ENCODE measurements at regions not wholly inside any gene's neighbourhood (a gene's known extent, or its start where the extent isn't known, plus 50 kb on each side); places are given as distances from the start of the nearest gene placed in this dataset.

GRCh38 chr10:88065383-88066049 lies 202.1 kb downstream of the PTEN start:
- TF ChIP-seq MAX (IDR thresholded peaks at IDR 0.05; ENCODE audit: low read depth, low read length): no peak
- no peak for TF ChIP-seq CTCF (IDR thresholded peaks at IDR 0.05; ENCODE audit: low read depth, low read length)
- TF ChIP-seq POLR2A (IDR thresholded peaks at IDR 0.05; ENCODE audit: extremely low read depth, insufficient read length): no peak
- TF ChIP-seq MYC (IDR thresholded peaks at IDR 0.05; ENCODE audit: low read depth, low read length): no peak
- H3K4me3 ChIP-seq (ENCODE audit: low read depth, low read length): no peak overlapping the region
- DNase-seq (ENCODE audit: low read depth): peak; percentile 57

GRCh38 chr10:88066319-88066718 lies 202.9 kb downstream of the PTEN start:
- DNase-seq (ENCODE audit: low read depth): peak; percentile 54
- TF ChIP-seq MYC (IDR thresholded peaks at IDR 0.05; ENCODE audit: low read depth, low read length) (no peak), POLR2A (IDR thresholded peaks at IDR 0.05; ENCODE audit: extremely low read depth, insufficient read length) (no peak), MAX (IDR thresholded peaks at IDR 0.05; ENCODE audit: low read depth, low read length) (no peak), CTCF (IDR thresholded peaks at IDR 0.05; ENCODE audit: low read depth, low read length) (no peak)
- no peak overlapping the region for H3K4me3 ChIP-seq (ENCODE audit: low read depth, low read length)

GRCh38 chr10:88066876-88067275 lies 203.5 kb downstream of the PTEN start:
- TF ChIP-seq MAX (IDR thresholded peaks at IDR 0.05; ENCODE audit: low read depth, low read length) (no peak), CTCF (IDR thresholded peaks at IDR 0.05; ENCODE audit: low read depth, low read length) (no peak), POLR2A (IDR thresholded peaks at IDR 0.05; ENCODE audit: extremely low read depth, insufficient read length) (no peak), MYC (IDR thresholded peaks at IDR 0.05; ENCODE audit: low read depth, low read length) (no peak)
- DNase-seq (ENCODE audit: low read depth): peak; percentile 60
- no peak overlapping the region for H3K4me3 ChIP-seq (ENCODE audit: low read depth, low read length)

- TF ChIP-seq CTCF (IDR thresholded peaks at IDR 0.05; ENCODE audit: low read depth, low read length) (no peak), MAX (IDR thresholded peaks at IDR 0.05; ENCODE audit: low read depth, low read length) (no peak), POLR2A (IDR thresholded peaks at IDR 0.05; ENCODE audit: extremely low read depth, insufficient read length) (no peak), MYC (IDR thresholded peaks at IDR 0.05; ENCODE audit: low read depth, low read length) (no peak)
- peak; percentile 45 for DNase-seq (ENCODE audit: low read depth)
- H3K4me3 ChIP-seq (ENCODE audit: low read depth, low read length): no peak overlapping the region
Observed at GRCh38 chr10:88067737-88068136, 204.3 kb downstream of the PTEN start.

GRCh38 chr10:88069338-88069737 lies 205.9 kb downstream of the PTEN start:
- no peak for TF ChIP-seq POLR2A (IDR thresholded peaks at IDR 0.05; ENCODE audit: extremely low read depth, insufficient read length)

GRCh38 chr10:88070080-88070880 lies 206.9 kb downstream of the PTEN start:
- peak; percentile 98 for DNase-seq (ENCODE audit: low read depth)

More at GRCh38 chr10:88069338-88069737, 205.9 kb downstream of the PTEN start:
- H3K4me3 ChIP-seq (ENCODE audit: low read depth, low read length): no peak overlapping the region
- no peak for DNase-seq (ENCODE audit: low read depth)

More at GRCh38 chr10:88070080-88070880, 206.9 kb downstream of the PTEN start:
- no peak overlapping the region for H3K4me3 ChIP-seq (ENCODE audit: low read depth, low read length)
- TF ChIP-seq POLR2A (IDR thresholded peaks at IDR 0.05; ENCODE audit: extremely low read depth, insufficient read length) (no peak), CTCF (IDR thresholded peaks at IDR 0.05; ENCODE audit: low read depth, low read length) (no peak), MAX (IDR thresholded peaks at IDR 0.05; ENCODE audit: low read depth, low read length) (peak; percentile 66), MYC (IDR thresholded peaks at IDR 0.05; ENCODE audit: low read depth, low read length) (peak; percentile 78)

Measured in NB4 (cell line).